ENCODE measurements at regions not wholly inside any gene's neighbourhood (a gene's known extent, or its start where the extent isn't known, plus 50 kb on each side); places are given as distances from the start of the nearest gene placed in this dataset.

DNA sequence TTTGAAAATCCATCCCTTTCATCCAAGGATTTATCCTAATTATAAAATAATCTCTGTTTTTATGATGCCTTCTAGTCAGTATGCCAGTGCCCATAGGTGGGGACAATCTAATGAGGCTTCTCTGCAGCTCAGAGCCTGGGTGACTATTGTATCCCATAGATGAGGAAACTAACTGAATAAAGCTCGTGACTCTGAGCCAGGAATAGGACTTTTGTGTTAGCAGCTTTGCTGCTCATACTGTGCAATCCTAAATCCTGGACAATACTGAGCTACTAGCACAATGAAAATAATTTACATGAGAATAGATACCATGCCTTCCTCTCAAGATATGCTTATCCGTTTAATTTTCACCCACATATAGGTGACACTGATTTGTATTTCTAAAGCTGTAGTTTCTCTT is 443.0 kb downstream of the PLK2 start:
- H3K4me3 Mint-ChIP-seq = no peak overlapping the region
- Histone ChIP-seq H4K20me1 (ENCODE audit: control insufficient read depth, insufficient read depth, low read length, poor library complexity, severe bottlenecking) (no peaks in the 10 kb centered on the region), H3K36me3 (replicated peaks in 1 of 2; ENCODE audit: control extremely low read depth in 1 of 2, control insufficient read depth in 1 of 2, extremely low read depth in 1 of 2, insufficient read depth in 2 of 2, low read length in 1 of 2) (no peaks in the 10 kb centered on the region), H3K4me2 (replicated peaks; ENCODE audit: low read depth, low read length, poor library complexity, severe bottlenecking) (no peak overlapping the region), H3K27me3 (replicated peaks in 1 of 4; ENCODE audit: control extremely low read depth in 1 of 4, control insufficient read depth in 3 of 4, insufficient read depth in 4 of 4, low read length in 3 of 4) (no peaks in the 10 kb centered on the region), H3K9ac (ENCODE audit: low read length) (no peak overlapping the region), H3K79me2 (ENCODE audit: control insufficient read depth, insufficient read depth, low read length) (no peaks in the 10 kb centered on the region), H2AFZ (ENCODE audit: insufficient read depth, low read depth, low read length, poor library complexity, severe bottlenecking) (no peak overlapping the region), H3K4me3 (ENCODE audit: control extremely low read depth in 1 of 5, extremely low read depth in 1 of 5, insufficient read depth in 1 of 5, low read depth in 2 of 5, low read length in 4 of 5) (no peak overlapping the region), H3K9me3 (ENCODE audit: control extremely low read depth in 1 of 3, control insufficient read depth in 2 of 3, insufficient read depth in 1 of 3, low read length in 2 of 3) (no peaks in the 10 kb centered on the region), H3K27ac (ENCODE audit: low read length in 2 of 2) (no peak overlapping the region), H3K4me1 (ENCODE audit: control insufficient read depth in 2 of 2, insufficient read depth in 2 of 2, low read length in 2 of 2) (no peaks in the 10 kb centered on the region)
- DNase-seq (no peak), ATAC-seq (ENCODE audit: low read depth) (no peak)
- 83% methylated on average over 1 of the region's 2 CpGs for WGBS (ENCODE audit: insufficient coverage)
- intact Hi-C loops (cut with micrococcal nuclease) = no loop called here
- CTCF ChIA-PET = no interaction called here
- no peaks in the 10 kb centered on the region for H3K4me1 Mint-ChIP-seq
- POLR2A ChIA-PET = no interaction called here
- H3K9me3 Mint-ChIP-seq (ENCODE audit: insufficient read depth) = no peaks in the 10 kb centered on the region
- H3K27me3 Mint-ChIP-seq = peaks cover under 1% of the 10 kb centered on the region
- TF ChIP-seq, protein P1, sequence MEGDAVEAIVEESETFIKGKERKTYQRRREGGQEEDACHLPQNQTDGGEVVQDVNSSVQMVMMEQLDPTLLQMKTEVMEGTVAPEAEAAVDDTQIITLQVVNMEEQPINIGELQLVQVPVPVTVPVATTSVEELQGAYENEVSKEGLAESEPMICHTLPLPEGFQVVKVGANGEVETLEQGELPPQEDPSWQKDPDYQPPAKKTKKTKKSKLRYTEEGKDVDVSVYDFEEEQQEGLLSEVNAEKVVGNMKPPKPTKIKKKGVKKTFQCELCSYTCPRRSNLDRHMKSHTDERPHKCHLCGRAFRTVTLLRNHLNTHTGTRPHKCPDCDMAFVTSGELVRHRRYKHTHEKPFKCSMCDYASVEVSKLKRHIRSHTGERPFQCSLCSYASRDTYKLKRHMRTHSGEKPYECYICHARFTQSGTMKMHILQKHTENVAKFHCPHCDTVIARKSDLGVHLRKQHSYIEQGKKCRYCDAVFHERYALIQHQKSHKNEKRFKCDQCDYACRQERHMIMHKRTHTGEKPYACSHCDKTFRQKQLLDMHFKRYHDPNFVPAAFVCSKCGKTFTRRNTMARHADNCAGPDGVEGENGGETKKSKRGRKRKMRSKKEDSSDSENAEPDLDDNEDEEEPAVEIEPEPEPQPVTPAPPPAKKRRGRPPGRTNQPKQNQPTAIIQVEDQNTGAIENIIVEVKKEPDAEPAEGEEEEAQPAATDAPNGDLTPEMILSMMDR (IDR thresholded peaks at IDR 0.05) = no peak
- TF ChIP-seq EZH2 (IDR thresholded peaks at IDR 0.05; ENCODE audit: borderline replicate concordance, insufficient read depth, low read depth, low read length, poor library complexity, severe bottlenecking) = no peak
- no peak overlapping the region for H3K27ac Mint-ChIP-seq

DNA sequence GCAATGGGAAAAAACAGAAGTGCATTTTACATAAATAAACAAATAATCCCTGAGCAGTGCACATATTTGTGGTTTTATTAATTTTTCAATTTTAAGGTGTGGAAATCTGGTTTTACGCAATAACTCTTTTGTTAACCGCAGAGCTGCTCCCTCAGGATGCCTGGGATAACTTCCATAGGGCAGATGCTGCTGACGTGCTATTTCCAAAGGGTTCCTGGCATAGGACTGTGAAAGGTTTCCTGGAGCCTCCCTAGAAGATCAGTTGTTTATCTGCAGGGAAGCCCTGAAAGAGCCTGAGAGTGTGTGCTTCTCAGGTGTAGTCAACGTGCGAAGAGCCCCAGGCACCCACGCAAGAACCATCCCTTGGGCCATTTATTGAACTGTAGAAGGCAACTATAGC is 443.5 kb downstream of the PLK2 start:
- no peak overlapping the region for H3K4me3 Mint-ChIP-seq
- POLR2A ChIA-PET = no interaction called here
- H3K27ac Mint-ChIP-seq = no peak overlapping the region
- Histone ChIP-seq H3K36me3 (replicated peaks in 1 of 2; ENCODE audit: control extremely low read depth in 1 of 2, control insufficient read depth in 1 of 2, extremely low read depth in 1 of 2, insufficient read depth in 2 of 2, low read length in 1 of 2) (no peaks in the 10 kb centered on the region), H3K9me3 (ENCODE audit: control extremely low read depth in 1 of 3, control insufficient read depth in 2 of 3, insufficient read depth in 1 of 3, low read length in 2 of 3) (no peaks in the 10 kb centered on the region), H3K4me3 (ENCODE audit: control extremely low read depth in 1 of 5, extremely low read depth in 1 of 5, insufficient read depth in 1 of 5, low read depth in 2 of 5, low read length in 4 of 5) (no peak overlapping the region), H3K4me2 (replicated peaks; ENCODE audit: low read depth, low read length, poor library complexity, severe bottlenecking) (no peak overlapping the region), H3K27me3 (replicated peaks in 1 of 4; ENCODE audit: control extremely low read depth in 1 of 4, control insufficient read depth in 3 of 4, insufficient read depth in 4 of 4, low read length in 3 of 4) (no peaks in the 10 kb centered on the region), H3K4me1 (ENCODE audit: control insufficient read depth in 2 of 2, insufficient read depth in 2 of 2, low read length in 2 of 2) (no peaks in the 10 kb centered on the region), H3K9ac (ENCODE audit: low read length) (no peak overlapping the region), H3K79me2 (ENCODE audit: control insufficient read depth, insufficient read depth, low read length) (no peaks in the 10 kb centered on the region), H3K27ac (ENCODE audit: low read length in 2 of 2) (no peak overlapping the region), H4K20me1 (ENCODE audit: control insufficient read depth, insufficient read depth, low read length, poor library complexity, severe bottlenecking) (no peaks in the 10 kb centered on the region), H2AFZ (ENCODE audit: insufficient read depth, low read depth, low read length, poor library complexity, severe bottlenecking) (no peak overlapping the region)
- ATAC-seq (ENCODE audit: low read depth) = no peak
- intact Hi-C loops (cut with micrococcal nuclease) = no loop called here
- TF ChIP-seq, protein P1 (IDR thresholded peaks at IDR 0.05) = no peak
- no peak for TF ChIP-seq EZH2 (IDR thresholded peaks at IDR 0.05; ENCODE audit: borderline replicate concordance, insufficient read depth, low read depth, low read length, poor library complexity, severe bottlenecking)
- CTCF ChIA-PET = no interaction called here
- peak; percentile 0 for DNase-seq
- 91% methylated on average over 3 of the region's 6 CpGs for WGBS (ENCODE audit: insufficient coverage)
- no peaks in the 10 kb centered on the region for H3K27me3 Mint-ChIP-seq
- no peaks in the 10 kb centered on the region for H3K9me3 Mint-ChIP-seq (ENCODE audit: insufficient read depth)
- no peaks in the 10 kb centered on the region for H3K4me1 Mint-ChIP-seq
